WTC11 (cell line): ENCODE measurements at regions not wholly inside any gene's neighbourhood (a gene's known extent, or its start where the extent isn't known, plus 50 kb on each side); places are given as distances from the start of the nearest gene placed in this dataset.

Experiments
- ATF2 ChIP-seq: sonication (generic); formaldehyde crosslinking; IDR thresholded peaks from 2 replicates; pipeline ENCODE4 v1.8.1; 2022; ENCODE audit warnings: low read depth, missing genetic modification reagents, borderline replicate concordance
- CTCF ChIP-seq: fragments of 200-600 bp; IDR thresholded peaks from 2 replicates; pipeline ENCODE4 v1.8.0; 2022; ENCODE audit warnings: antibody characterized with exemption

- TF ChIP-seq CTCF (no peak), ATF2 (CRISPR knock-in tag) (no peak)
Observed at GRCh38 chr1:29754573-29755375, 518.5 kb downstream of the PTPRU start.
